ENCODE measurements at regions not wholly inside any gene's neighbourhood (a gene's known extent, or its start where the extent isn't known, plus 50 kb on each side); places are given as distances from the start of the nearest gene placed in this dataset.

- TF ChIP-seq JUNB (IDR thresholded peaks at IDR 0.05) = no peak
- TF ChIP-seq CBX5 (IDR thresholded peaks at IDR 0.05; ENCODE audit: low read depth) = no peak
- no peak for TF ChIP-seq CTCF (IDR thresholded peaks at IDR 0.05 in 2 of 3, conservative IDR thresholded peaks at IDR 0.05 in 1 of 3; ENCODE audit: control insufficient read depth in 2 of 3, extremely low read depth in 1 of 3, insufficient read depth in 1 of 3, low read depth in 3 of 3, low read length in 3 of 3)
Observed at GRCh38 chr13:67635754-67636153, 405.6 kb upstream of the PCDH9 start.
